ENCODE measurements at regions not wholly inside any gene's neighbourhood (a gene's known extent, or its start where the extent isn't known, plus 50 kb on each side); places are given as distances from the start of the nearest gene placed in this dataset.

- DNase-seq = no peak
Measured at GRCh38 chr20:51265361-51265760, 242.5 kb upstream of the KCNG1 start.

GRCh38 chr20:51262240-51262639 lies 239.3 kb upstream of the KCNG1 start:
- no peak for DNase-seq

GRCh38 chr20:51259455-51259854 lies 236.5 kb upstream of the KCNG1 start:
- no peak for DNase-seq

GRCh38 chr20:51258582-51259165 lies 235.8 kb upstream of the KCNG1 start:
- no peak for DNase-seq

- DNase-seq = no peak
Measured at GRCh38 chr20:51255417-51255816, 232.5 kb upstream of the KCNG1 start.

GRCh38 chr20:51253280-51253679 lies 230.4 kb upstream of the KCNG1 start:
- no peak for DNase-seq

GRCh38 chr20:51249781-51250180 lies 226.9 kb upstream of the KCNG1 start:
- DNase-seq = no peak

- no peak for DNase-seq
Measured at GRCh38 chr20:51249215-51249614, 226.3 kb upstream of the KCNG1 start.

GRCh38 chr20:51244466-51244865 lies 221.6 kb upstream of the KCNG1 start:
- no peak for DNase-seq

- no peak for DNase-seq
Measured at GRCh38 chr20:51238675-51239305, 215.9 kb upstream of the KCNG1 start.

- no peak for DNase-seq
Measured at GRCh38 chr20:51237791-51238190, 214.9 kb upstream of the KCNG1 start.

GRCh38 chr20:51237278-51237677 lies 214.4 kb upstream of the KCNG1 start:
- DNase-seq = no peak

- DNase-seq = no peak
Measured at GRCh38 chr20:51236421-51236820, 213.5 kb upstream of the KCNG1 start.

GRCh38 chr20:51233345-51233744 lies 210.4 kb upstream of the KCNG1 start:
- DNase-seq = no peak

- no peak for DNase-seq
Measured at GRCh38 chr20:51230727-51231126, 207.8 kb upstream of the KCNG1 start.

- no peak for DNase-seq
Measured at GRCh38 chr20:51228763-51229162, 205.9 kb upstream of the KCNG1 start.

- no peak for DNase-seq
Measured at GRCh38 chr20:51227744-51228143, 204.8 kb upstream of the KCNG1 start.

GRCh38 chr20:51223183-51223720 lies 200.3 kb upstream of the KCNG1 start:
- no peak for DNase-seq

GRCh38 chr20:51221791-51222408 lies 199.0 kb upstream of the KCNG1 start:
- DNase-seq = no peak

- DNase-seq = no peak
Measured at GRCh38 chr20:51221103-51221502, 198.2 kb upstream of the KCNG1 start.

- DNase-seq = peak in 1 of 2 experiments; percentile 11
Measured at GRCh38 chr20:51220293-51220706, 197.4 kb upstream of the KCNG1 start.

GRCh38 chr20:51219544-51219943 lies 196.6 kb upstream of the KCNG1 start:
- DNase-seq = no peak

- DNase-seq = no peak
Measured at GRCh38 chr20:51218603-51219002, 195.7 kb upstream of the KCNG1 start.

GRCh38 chr20:51217347-51218045 lies 194.6 kb upstream of the KCNG1 start:
- DNase-seq = no peak
